ENCODE measurements at regions not wholly inside any gene's neighbourhood (a gene's known extent, or its start where the extent isn't known, plus 50 kb on each side); places are given as distances from the start of the nearest gene placed in this dataset.

- WGBS (ENCODE audit: insufficient coverage), result no CpG with 5 or more reads among the region's 3 CpGs
- TF ChIP-seq CTCF (IDR thresholded peaks at IDR 0.05), result no peak
- H3K9me3 ChIP-seq (replicated peaks in 1 of 2; ENCODE audit: control insufficient read depth in 1 of 2, insufficient read depth in 1 of 2, low read length in 2 of 2), result peaks cover 0 to 8% of the 10 kb centered on the region in 2 donors
- H3K27ac ChIP-seq (ENCODE audit: low read depth in 1 of 2, low read length in 2 of 2), result no peak overlapping the region
- H3K36me3 ChIP-seq (replicated peaks in 1 of 2; ENCODE audit: control insufficient read depth in 1 of 2, insufficient read depth in 2 of 2, low read length in 2 of 2), result no peaks in the 10 kb centered on the region
- H3K4me2 ChIP-seq (replicated peaks; ENCODE audit: extremely low read depth, low read length, poor library complexity, severe bottlenecking), result no peak overlapping the region
- intact Hi-C loops (cut with micrococcal nuclease), result no loop called here
- DNase-seq, result no peak
- Mint-ChIP-seq H3K4me3 (no peak overlapping the region), H3K36me3 (no peaks in the 10 kb centered on the region), H3K27ac (no peak overlapping the region), H3K9me3 (peaks cover 2 to 8% (median 5%) of the 10 kb centered on the region in 7 donors), H3K27me3 (ENCODE audit: low read depth in 3 of 3) (peaks cover 0 to 2% (median 0%) of the 10 kb centered on the region in 3 donors), H3K4me1 (no peaks in the 10 kb centered on the region)
- H3K9ac ChIP-seq (ENCODE audit: insufficient read depth, low read length, poor library complexity, severe bottlenecking), result no peak overlapping the region
- H2AFZ ChIP-seq (ENCODE audit: insufficient read depth, low read depth, low read length, poor library complexity, severe bottlenecking), result no peak overlapping the region
- no peaks in the 10 kb centered on the region for H4K20me1 ChIP-seq (ENCODE audit: insufficient read depth, low read length)
- no peaks in the 10 kb centered on the region for H3K27me3 ChIP-seq (ENCODE audit: control insufficient read depth in 2 of 2, insufficient read depth in 2 of 2, low read length in 2 of 2)
- no peaks in the 10 kb centered on the region for H3K4me1 ChIP-seq (ENCODE audit: control insufficient read depth in 1 of 2, insufficient read depth in 2 of 2, low read length in 2 of 2)
- no peak overlapping the region for H3K4me3 ChIP-seq (replicated peaks in 1 of 3; ENCODE audit: low read depth in 2 of 3, low read length in 3 of 3)
- H3K79me2 ChIP-seq (ENCODE audit: insufficient read depth, low read length), result no peaks in the 10 kb centered on the region
Observed at GRCh38 chr2:75251896-75252295, 52.6 kb upstream of the TACR1 start.
